Activated T-cell treated with anti-CD3 and anti-CD28 coated beads, Interleukin-2, amount 50 U/mL, for 48 hours (primary cell): ENCODE measurements at regions not wholly inside any gene's neighbourhood (a gene's known extent, or its start where the extent isn't known, plus 50 kb on each side); places are given as distances from the start of the nearest gene placed in this dataset.
"Not testable (repeated sequence)": the region's sequence is repeated elsewhere in the genome, so short reads cannot be mapped to it uniquely, and the experiment has no call there.

Source experiments
- DNase-seq, 2 experiments: peaks; one replicate each; pipeline ENCODE4 v3.0.0-alpha.2; 2020

DNA sequence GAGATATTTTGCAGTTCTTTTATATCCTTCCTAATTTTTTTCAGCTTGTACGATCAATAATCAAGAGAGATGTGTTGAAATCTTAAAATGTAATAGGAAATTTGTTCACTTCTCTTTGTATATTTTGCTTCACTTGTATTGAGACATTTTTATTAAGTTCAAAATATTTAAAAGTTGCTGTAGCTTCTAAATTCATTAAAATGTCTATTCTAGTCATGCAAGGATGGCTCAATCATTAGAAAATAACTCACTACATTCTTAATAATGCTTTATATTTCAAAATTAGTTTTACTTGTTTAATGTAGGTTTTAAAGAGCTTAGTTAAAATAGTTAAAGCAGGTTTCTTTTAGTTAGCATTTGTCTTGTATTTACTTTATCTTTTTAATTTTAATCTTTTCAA lies 308.4 kb downstream of the CYRIA start:
- DNase-seq = no peak

DNA sequence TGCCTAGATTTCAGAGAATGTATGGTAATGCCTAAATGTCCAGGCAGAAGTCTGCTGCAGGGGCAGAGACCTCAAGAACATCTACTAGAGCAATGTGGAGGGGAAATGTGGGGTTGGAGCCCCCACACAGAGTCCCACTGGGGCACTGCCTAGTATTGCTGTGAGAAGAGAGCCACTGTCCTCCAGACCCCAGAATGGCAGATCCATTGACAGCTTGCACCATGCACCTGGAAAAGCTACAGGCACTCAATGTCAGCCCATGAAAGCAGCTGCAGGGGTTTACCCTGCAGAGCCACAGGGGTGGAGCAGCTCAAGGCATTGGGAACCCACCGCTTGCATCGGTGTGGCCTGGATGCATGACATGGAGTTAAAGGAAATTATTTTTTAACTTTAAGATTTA lies 314.1 kb downstream of the CYRIA start:
- DNase-seq = no peak

DNA sequence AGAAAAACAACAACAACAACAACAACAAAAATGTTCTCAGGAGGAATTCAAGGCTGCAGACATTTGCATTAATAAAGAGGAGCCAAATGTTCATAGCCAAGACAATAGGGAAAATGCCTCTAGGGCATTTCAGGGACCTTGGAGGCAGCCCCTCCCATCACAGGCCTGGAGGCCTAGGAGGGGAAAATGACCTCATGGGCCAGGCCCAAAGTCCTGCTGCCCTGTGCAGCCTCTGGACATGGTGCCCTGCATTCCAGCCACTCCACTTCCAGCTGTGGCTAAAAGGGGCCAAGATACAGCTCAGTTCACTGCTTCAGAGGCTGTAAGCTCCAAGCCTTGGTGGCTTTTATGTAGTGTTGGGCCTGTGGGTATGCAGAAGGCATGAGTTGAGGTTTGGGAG lies 314.5 kb downstream of the CYRIA start:
- DNase-seq = no peak

DNA sequence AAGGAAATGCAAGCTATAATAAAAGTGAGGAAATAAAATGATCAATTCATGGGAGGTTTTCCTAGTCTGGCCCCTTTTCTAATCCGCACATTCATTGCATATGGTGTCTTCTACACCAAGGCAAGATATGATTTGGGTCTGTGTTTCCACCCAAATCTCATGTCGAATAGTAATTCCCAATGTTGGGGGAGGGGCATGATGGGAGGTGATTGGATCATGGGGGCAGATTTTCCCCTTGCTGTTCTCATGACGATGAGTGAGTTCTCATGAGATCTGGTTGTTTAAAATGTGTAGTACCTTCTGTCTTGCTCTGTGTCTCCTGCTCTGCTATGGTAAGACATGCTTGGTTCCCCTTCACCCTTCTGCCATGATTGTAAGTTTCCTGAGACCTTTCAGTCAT lies 315.4 kb downstream of the CYRIA start:
- DNase-seq = no peak

DNA sequence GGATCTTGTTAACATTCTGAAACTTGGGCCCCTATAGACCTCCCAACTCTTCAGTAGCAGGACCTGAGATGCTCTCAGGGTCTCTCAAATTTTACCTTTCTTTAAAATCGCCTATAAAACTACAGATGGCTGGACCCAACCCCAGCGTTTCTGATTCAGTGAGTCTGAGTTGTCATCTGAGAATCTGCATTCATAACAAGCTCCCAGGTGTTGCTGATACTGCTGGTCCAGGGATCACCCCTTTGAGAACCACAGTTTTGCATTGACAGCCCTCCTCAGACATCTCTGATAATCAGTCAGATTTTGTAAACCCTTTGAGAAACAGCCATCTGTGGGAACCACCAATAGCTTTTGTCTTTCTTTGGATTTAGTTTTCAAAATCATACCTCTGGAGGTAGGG lies 315.8 kb downstream of the CYRIA start:
- DNase-seq = no peak

DNA sequence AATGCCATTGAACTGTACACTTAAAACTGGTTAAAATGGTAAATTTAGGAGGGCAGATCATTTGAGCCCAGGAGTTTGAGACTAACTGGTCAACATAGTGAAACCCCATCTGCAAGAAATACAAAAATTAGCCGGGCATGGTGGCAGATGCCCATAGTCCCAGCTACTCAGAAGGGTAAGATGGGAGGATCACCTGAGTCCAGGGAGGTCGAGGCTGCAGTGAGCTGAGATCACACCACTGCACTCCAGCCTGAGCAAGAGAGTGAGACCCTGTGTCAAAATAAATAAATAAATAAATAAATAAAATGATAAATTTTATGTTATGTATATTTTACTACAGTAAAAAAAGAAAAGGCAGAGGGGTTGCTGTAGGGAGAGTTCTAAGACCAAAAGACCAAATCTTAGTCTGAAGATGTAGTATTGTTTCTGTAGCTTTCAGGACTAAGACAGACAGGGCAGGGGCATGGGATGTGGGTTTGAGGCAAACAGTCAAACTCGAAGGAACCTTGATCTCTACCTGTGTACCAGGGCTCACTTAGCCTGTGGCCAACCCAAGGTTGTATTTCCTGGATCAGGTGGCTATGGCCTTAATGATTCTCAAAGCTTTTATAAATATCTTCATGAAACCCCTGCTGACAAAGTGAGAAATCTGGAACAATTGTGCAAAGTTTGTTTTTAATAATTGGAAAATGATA lies 316.7 kb downstream of the CYRIA start:
- no peak for DNase-seq

DNA sequence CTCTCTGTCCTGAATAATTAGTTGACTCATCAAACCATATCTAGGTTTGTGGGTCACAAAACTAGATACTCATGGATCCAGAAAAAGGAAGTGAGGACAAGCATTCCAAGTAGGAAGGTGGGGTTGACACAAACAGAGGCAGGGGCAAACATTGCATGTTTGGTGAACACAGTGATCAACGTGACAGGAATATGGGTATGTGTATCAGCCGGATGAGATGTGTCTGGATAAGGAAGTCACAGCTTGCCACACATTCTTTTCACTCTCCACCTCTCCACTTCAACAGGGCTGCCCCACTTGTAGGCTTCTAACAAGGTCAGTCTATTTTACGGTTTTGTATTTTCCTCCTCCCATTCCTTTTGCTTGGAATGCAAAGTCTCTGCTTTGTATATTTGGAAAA lies 319.0 kb downstream of the CYRIA start:
- DNase-seq = no peak

DNA sequence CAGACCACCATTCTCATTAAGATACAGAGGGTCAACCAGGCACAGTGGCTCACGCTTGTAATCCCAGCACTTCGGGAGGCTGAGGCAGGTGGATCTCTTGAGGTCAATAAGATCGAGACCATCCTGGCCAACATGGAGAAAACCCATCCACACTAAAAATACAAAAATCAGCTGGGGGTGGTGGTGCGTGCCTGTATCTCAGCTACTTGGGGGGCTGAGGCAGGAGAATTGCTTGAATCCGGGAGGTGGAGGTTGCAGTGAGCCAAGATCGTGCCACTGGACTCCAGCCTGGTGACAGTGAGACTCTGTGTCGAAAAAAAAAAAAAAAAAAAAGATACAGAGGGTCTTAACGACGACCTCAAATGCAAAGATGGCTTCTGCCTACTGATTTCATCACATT lies 320.4 kb downstream of the CYRIA start:
- DNase-seq = not testable (repeated sequence)

DNA sequence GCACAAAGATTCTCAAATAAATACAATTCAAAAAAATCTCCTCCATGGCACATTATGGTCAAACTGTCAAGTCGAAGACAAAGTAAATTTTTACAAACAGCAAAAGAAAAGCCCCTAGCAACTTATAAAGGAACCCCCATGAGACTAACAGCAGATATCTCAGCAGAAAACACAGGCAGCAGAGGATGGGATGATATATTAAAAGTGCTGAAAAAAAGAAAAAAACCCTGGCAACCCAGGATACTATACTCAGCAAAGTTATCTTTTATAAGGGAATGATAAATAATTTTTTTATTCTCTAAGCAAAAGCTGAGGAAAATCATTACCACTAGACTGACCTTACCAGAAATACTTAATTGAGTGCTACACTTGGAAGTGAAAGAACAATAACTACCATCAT lies 326.4 kb downstream of the CYRIA start:
- DNase-seq = no peak

DNA sequence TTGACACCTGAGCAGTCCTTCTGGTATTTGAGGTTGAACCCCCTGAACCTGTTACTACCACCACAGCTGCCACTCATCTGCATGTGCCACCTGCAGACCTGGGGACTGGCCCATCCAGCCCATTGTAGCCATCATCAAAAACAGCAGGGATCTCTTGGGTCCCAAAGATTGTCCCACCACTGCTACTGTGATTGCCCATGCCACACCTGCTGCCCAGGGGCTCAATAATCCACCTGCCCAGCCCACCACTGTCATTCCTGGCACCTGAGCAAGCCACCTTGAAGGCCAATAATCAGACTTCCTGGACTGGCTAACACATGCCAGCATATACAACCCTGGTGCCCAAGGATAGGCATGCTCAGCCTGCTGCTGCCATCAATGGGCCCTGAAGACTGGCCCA lies 327.6 kb downstream of the CYRIA start:
- no peak for DNase-seq

DNA sequence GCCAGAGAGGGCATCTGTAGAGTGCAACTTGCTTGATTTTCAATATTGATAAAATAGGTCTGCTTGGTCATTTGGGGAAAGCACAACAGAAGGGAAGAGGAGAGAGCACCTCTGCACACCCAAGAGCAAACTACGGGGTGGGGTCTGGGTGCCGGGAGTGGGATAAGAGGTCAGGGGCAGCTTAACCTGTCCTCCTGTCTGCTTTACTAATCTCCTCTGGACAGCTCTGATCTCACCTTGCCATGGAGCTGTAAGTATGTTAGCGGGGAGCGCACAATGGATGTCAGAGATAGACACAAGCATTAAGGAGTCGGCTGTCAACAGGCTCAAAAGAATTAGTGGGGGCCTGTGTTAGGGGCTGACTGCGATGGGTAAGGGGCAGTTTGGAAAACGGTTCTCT lies 328.7 kb downstream of the CYRIA start:
- no peak for DNase-seq

DNA sequence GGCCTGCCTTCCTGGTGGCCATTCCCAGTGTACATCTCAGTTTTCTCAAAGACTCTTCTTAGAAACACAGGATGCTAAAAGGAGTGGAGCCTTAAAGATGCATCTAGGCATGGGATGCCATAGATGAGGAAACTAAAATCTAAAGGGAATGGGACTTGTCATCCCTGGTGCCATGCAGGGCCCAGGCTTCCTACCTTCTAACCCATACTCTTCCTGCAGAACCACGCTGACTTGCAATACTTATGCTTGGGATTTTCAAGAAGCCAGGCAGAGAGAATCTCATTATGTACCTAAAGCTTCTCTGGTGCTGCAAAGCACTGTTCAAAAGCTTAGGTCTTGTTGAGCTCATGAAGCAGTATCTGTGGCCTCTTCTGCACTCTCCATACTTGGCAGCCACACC lies 329.1 kb downstream of the CYRIA start:
- no peak for DNase-seq

DNA sequence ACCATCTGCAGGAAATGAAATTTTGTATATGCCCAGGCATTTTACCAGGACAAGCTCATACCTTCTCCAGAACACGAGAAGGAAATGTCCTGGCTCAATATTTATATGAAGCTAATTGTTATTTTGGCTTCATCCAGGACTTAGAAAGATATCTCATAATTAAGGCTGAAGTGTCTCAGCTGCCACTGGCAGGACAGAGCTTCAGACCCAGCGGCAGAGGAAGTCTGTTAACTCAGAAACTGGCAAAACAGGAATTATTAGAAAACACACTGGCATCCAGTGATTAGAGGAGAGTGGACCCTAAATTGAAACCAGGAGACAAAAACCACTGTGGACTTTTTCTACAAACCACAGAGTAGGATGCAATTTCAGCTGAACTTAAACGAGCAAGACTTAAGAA lies 329.7 kb downstream of the CYRIA start:
- DNase-seq = no peak

DNA sequence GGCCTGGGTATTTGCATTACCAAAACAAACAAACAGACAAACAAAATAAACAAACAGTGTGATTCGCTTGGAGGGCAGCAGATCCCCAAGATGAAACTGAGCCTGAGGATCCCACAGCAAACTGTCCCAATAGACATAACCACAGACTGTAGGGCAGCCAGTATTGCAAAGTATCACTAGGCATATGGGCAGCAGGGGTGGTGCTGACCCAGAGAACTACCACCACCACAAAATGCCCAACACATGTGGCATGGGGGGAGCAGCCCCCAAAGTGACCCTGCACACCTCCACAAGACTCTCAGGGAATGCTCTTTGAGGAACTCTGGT lies 330.1 kb downstream of the CYRIA start:
- DNase-seq = no peak

DNA sequence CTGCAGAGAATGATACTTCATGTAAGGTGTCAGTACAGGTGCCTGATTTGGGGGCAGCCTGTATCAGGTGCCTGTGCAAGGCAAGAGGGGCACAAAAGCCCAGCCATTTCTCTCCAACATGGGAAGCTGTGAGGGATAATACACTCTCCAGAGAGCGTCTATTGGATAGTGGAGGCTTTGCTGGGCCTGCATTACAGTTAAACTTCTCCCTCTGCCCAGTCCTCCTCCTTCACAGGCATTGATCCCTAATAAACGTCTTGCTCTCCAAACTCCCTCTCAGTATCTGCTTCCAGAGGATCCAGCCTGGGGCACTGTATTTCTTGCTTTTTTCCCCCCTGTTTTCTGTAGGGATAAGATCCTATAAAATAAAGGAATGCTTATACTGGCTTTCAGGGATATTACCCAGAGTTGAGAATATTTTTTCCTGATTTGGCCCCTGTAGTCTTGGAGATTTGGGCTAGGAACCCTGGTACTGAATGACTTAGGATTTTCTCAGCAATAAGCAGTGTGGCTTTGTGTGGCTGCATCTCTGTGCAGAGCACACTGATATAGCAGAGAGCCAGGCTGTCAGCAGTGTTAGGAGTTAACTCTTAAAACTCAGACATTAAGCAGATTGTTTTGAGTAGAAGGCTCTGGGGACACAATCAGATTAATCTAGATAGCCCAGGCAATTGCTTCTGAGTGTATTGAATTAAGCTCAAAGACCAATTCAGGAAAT lies 330.6 kb downstream of the CYRIA start:
- no peak for DNase-seq

DNA sequence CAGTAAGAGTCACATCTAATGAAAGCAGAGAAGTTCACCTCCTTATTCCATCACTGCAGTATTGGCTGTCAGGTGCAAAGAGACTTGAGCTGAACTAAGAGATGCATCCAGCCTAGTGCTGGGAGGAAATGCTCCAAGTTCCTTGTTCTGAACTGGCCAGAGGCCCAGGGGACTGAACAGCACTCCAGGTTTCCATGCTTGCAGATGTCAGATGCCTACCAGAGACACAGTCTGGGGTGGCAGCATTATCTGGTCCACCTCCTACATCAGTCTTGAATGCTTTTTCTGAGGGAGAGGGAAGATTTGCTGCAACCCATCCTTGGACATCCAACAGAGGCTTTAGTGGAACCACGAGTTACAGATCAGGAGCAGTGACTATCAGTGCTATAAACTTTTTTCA lies 331.3 kb downstream of the CYRIA start:
- no peak for DNase-seq

DNA sequence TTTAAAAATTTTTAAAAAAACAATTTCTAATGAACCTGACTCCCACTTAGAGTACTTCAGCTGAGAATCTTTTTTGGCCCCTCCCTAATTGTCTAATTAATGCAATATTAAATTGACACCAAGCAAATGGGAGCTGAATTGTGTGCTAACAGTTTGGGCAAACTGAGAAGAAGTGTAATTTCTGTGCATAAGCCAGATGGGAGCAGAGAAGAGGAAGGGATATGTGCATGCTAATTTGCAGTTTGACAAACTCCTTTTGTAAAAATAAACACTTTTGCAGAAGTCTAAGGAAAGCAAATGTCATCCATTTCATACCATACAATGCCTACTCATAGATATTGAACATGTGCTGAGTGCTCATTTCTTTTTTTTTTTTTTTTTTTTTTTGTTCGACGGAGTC lies 332.0 kb downstream of the CYRIA start:
- no peak for DNase-seq

DNA sequence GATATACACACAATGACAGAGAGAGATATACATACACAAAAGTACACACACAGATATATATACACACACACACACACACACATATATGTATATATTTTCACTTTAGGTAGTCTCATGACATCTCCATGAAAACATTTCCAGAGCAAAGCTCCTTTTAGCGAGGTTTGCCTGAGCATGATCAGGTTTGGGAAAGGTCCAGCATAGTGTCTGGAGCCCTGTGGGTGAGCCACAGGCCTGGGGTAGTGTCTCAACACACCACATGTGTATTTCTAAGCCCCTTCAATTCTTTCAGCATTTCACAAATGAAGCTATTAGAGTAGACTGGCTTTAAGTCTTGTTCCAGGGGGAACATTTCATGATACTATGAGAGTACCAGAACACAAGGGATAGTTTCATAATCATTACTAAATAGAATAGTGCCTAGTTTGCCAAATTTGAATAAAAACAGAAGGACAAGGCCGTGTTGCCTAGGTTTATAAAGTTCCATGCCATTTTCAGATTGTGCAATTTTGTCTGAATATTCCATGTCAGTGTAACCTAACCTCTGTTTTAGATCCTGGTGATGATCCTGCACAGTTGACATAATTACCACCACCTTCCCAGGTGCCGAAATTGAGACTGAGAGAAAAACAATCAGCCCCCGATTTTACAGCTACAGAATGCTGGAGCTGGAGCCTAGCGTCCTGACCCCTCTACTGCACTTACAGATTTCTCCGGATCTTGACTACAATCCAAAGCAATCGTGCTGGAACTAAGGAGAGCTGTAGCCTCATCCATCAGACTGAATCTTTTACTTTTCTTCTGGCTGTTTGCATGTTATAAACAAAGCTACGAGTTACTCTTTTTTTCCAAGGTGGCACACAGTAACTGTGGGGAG lies 332.7 kb downstream of the CYRIA start:
- no peak for DNase-seq

DNA sequence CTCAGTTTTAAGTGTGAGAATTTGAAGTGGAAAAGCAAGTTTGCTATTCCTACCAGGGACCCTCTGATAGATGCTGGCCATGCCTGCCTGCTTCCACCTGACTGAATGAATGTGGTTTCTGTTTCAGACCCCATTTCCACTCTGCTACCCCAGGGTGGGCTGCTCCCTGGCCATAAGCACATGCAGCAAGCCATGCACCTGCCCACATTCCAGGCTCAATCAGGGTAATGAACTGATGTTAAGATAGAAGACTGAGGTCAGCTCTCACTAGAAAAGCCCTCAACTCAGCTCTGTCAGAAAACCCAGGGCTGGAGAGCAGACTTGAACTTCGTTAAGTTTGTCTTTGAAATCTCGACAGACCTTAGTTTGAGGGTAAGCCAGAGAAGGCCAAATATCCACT lies 333.9 kb downstream of the CYRIA start:
- DNase-seq = no peak

DNA sequence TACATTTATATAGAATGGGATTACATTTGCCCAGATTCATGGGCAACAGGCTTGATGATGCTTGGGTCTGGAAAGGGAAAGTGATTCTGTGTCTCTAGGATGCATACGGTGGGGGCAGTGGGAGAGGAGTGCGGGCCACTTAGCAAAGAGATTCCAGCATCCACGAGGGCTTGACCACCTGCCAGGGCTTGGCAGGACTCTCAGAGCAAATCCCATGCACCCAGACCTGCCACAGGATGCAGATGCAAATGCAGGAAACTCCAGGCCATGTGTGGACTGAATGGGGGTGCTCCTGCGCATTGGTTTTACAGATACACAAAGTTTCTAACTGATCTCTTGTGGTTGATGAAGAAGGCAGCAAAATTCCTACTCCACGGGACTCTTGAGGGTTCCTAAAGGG lies 334.7 kb downstream of the CYRIA start:
- DNase-seq = no peak

DNA sequence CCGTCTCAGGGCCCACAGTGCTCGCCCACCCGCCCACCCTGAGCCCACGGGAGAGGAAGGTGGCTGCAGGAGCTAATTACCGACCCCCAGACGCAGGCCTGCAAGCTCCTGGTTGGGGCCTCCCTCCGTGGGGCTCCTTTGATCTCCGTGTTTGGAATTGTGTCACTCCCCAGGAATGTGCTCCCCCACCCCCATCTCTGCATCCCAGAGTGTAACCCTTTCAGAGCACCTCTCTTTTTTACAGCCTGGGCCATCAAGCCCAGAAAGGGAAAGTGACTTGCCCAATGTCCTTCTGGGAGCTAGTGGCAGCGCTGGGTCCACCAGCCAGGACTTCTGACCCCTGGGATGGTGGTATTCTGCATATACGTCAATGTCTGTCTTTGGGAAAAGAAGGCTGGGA lies 335.1 kb downstream of the CYRIA start:
- DNase-seq = no peak

DNA sequence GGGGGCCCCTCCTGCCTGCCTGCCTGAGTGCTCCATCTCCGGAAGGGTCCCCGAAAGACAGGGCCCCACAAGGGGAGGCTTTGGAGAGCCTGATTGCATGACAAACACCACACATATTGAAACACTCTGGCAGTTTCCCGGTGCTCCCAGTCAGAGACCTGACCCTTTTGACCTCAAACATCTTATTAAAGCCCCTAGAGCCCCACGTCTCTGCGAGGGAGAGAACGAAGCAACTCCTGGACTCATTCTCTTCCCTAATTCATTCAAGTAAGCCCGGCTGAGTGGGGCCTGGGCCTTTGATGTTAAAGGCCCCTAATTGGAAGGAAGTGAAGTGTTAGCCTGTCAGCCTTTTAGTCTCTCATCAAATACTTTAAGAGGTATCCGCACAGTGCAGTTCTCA lies 335.6 kb downstream of the CYRIA start:
- no peak for DNase-seq

DNA sequence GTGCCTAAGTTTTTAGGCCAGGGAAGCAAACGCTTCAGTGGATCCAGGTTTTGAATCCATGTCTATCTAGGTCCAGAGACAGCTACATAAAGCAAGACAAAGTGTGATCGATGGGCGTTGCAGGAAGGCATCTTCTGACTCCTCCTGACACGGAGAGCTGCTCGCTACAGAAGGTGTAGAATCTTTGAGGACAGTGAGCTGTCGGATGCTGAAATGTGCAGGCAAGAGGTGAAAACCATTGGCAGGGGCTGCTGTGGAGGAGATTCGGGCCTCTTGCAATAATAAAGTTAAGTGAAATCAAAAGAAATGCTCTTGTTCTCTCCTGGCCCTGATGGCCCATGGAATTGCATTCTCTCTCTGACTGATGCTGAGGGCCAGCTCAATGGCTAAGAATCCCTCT lies 336.2 kb downstream of the CYRIA start:
- no peak for DNase-seq

DNA sequence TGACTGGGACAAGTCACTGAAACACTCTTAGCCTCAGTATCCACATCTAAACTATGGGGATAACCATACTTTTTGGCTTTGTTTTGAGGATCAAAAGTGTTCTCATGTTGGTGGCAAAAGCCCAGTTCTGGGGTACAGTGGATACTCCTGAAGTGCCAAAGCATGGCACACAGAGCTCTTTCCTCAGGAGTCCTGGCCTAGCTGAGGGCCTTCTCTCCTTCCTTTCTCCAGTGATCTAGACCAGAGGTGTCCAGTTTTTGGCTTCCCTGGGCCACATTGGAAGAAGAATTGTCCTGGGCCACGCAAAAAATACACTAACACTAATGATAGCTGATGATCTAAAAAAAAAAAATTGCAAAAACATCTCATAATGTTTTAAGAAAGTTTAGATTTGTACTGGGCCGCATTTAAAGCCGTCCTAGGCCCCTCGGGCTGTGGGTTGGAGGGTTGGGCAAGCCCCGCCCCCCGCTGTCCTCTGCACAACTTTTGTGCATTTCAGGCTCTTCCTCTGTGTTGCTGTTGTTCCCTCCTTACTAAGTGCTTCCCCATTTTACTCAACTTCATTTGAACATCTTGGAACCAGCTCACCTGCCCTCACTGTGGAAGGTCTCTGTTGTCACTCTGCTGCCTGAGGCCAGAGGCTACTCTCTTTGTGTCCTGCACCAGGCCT lies 337.0 kb downstream of the CYRIA start:
- DNase-seq = no peak
